ENCODE measurements at regions not wholly inside any gene's neighbourhood (a gene's known extent, or its start where the extent isn't known, plus 50 kb on each side); places are given as distances from the start of the nearest gene placed in this dataset.

DNA sequence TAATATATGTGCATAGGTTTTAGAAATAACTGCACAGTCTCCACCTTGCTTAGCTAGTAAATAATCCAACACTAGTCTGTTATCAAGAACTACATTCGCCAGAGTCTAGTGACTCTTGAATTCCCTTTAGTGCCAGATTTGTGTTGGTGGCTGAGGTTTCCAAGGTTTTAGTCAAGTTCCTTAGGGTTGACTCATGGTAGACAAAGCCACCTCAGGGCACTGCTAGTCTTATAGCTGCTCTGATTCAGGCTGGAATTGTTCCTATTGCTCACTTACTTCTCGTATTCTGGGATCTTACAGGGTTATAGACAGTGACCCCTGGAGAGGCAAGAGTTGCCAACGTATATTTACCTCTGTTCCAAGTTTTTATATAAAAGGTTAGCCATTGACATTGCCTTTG lies 1369.8 kb upstream of the CDH9 start:
- Histone ChIP-seq H3K27ac (replicated peaks) (no peak overlapping the region), H3K27me3 (ENCODE audit: insufficient read depth, poor library complexity, severe bottlenecking) (no peaks in the 10 kb centered on the region), H3K4me3 (replicated peaks; ENCODE audit: insufficient read depth, low read length) (no peak overlapping the region)
- TF ChIP-seq GABPA (IDR thresholded peaks at IDR 0.05; ENCODE audit: low read depth) (no peak), POLR2AphosphoS5 (IDR thresholded peaks at IDR 0.05; ENCODE audit: low read depth) (no peak), SPI1 (IDR thresholded peaks at IDR 0.05; ENCODE audit: borderline replicate concordance, low read depth) (no peak)
- TF ChIP-seq, protein P1, sequence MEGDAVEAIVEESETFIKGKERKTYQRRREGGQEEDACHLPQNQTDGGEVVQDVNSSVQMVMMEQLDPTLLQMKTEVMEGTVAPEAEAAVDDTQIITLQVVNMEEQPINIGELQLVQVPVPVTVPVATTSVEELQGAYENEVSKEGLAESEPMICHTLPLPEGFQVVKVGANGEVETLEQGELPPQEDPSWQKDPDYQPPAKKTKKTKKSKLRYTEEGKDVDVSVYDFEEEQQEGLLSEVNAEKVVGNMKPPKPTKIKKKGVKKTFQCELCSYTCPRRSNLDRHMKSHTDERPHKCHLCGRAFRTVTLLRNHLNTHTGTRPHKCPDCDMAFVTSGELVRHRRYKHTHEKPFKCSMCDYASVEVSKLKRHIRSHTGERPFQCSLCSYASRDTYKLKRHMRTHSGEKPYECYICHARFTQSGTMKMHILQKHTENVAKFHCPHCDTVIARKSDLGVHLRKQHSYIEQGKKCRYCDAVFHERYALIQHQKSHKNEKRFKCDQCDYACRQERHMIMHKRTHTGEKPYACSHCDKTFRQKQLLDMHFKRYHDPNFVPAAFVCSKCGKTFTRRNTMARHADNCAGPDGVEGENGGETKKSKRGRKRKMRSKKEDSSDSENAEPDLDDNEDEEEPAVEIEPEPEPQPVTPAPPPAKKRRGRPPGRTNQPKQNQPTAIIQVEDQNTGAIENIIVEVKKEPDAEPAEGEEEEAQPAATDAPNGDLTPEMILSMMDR (IDR thresholded peaks at IDR 0.05; ENCODE audit: insufficient read depth, low read length), result no peak
- TF ChIP-seq, protein P2, sequence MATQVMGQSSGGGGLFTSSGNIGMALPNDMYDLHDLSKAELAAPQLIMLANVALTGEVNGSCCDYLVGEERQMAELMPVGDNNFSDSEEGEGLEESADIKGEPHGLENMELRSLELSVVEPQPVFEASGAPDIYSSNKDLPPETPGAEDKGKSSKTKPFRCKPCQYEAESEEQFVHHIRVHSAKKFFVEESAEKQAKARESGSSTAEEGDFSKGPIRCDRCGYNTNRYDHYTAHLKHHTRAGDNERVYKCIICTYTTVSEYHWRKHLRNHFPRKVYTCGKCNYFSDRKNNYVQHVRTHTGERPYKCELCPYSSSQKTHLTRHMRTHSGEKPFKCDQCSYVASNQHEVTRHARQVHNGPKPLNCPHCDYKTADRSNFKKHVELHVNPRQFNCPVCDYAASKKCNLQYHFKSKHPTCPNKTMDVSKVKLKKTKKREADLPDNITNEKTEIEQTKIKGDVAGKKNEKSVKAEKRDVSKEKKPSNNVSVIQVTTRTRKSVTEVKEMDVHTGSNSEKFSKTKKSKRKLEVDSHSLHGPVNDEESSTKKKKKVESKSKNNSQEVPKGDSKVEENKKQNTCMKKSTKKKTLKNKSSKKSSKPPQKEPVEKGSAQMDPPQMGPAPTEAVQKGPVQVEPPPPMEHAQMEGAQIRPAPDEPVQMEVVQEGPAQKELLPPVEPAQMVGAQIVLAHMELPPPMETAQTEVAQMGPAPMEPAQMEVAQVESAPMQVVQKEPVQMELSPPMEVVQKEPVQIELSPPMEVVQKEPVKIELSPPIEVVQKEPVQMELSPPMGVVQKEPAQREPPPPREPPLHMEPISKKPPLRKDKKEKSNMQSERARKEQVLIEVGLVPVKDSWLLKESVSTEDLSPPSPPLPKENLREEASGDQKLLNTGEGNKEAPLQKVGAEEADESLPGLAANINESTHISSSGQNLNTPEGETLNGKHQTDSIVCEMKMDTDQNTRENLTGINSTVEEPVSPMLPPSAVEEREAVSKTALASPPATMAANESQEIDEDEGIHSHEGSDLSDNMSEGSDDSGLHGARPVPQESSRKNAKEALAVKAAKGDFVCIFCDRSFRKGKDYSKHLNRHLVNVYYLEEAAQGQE (IDR thresholded peaks at IDR 0.05; ENCODE audit: insufficient replicate concordance, low read depth), result no peak
- no peak for DNase-seq (ENCODE audit: low read depth in 1 of 2, low spot score in 1 of 2)

DNA sequence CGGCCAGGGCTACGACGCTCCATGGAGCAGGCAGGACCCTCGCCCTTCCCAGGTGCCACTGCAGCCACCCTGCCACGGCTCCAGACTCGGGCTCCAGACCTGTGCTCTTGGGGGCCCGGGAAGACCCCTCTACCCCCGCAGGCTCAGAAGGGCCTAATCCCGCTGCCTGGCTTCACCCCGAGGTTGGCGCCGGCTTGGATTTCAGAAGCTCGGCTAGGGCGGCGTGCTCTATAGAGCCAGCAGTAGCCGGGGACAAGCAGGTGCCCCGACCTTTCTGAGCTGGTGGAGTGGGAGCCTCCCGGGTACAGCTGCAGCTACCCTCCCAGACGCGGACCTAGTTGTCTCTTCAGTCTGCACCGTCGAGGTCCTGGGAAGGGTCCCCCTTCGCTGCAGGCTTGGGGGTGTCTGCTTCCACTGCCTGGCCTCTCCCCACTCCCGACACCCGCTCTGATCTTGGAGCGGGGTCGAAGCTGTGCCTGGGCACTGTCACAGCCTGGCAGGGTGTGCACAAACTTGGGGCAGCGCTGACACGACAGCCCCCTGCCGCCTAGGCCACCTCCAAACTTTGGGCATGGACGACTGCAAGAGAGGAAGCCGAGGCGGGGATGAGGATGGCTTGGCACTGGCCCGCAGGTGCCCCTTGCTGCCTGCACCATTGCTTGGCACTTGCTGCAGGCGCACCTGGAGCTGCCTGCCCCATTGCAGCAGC lies 1366.1 kb upstream of the CDH9 start:
- DNase-seq (ENCODE audit: low read depth in 1 of 2, low spot score in 1 of 2), result no peak
- Histone ChIP-seq H3K27ac (replicated peaks) (no peak overlapping the region), H3K4me3 (replicated peaks; ENCODE audit: insufficient read depth, low read length) (no peak overlapping the region), H3K27me3 (ENCODE audit: insufficient read depth, poor library complexity, severe bottlenecking) (no peaks in the 10 kb centered on the region)
- TF ChIP-seq GABPA (IDR thresholded peaks at IDR 0.05; ENCODE audit: low read depth) (no peak), SPI1 (IDR thresholded peaks at IDR 0.05; ENCODE audit: borderline replicate concordance, low read depth) (no peak), POLR2AphosphoS5 (IDR thresholded peaks at IDR 0.05; ENCODE audit: low read depth) (no peak)
- TF ChIP-seq, protein P1 (IDR thresholded peaks at IDR 0.05; ENCODE audit: insufficient read depth, low read length), result no peak
- TF ChIP-seq, protein P2 (IDR thresholded peaks at IDR 0.05; ENCODE audit: insufficient replicate concordance, low read depth), result no peak

DNA sequence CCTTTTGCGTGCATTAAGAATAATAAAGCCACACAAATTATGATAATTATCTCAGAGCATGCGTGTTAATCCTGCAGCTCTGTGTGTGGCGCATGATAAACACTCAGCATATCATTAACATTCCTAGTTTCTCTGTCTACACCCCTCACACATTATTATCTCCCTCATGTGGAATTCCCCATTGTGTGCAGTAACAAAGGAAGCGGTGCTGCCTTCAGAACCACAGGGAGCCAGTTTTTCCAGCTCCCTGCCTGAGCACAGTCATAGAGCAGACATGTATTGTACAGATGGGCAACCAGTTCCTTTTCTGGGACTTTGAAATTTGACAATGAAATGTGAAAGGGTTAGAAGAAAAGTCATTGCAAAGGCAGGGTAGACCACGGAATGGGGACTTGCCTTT lies 1365.5 kb upstream of the CDH9 start:
- TF ChIP-seq POLR2AphosphoS5 (IDR thresholded peaks at IDR 0.05; ENCODE audit: low read depth), result no peak
- TF ChIP-seq, protein P2 (IDR thresholded peaks at IDR 0.05; ENCODE audit: insufficient replicate concordance, low read depth), result no peak
- no peak for TF ChIP-seq GABPA (IDR thresholded peaks at IDR 0.05; ENCODE audit: low read depth)
- TF ChIP-seq, protein P1 (IDR thresholded peaks at IDR 0.05; ENCODE audit: insufficient read depth, low read length), result no peak
- DNase-seq (ENCODE audit: low read depth in 1 of 2, low spot score in 1 of 2), result no peak
- H3K4me3 ChIP-seq (replicated peaks; ENCODE audit: insufficient read depth, low read length), result no peak overlapping the region
- no peak overlapping the region for H3K27ac ChIP-seq (replicated peaks)
- H3K27me3 ChIP-seq (ENCODE audit: insufficient read depth, poor library complexity, severe bottlenecking), result no peaks in the 10 kb centered on the region

Measured in HL-60 (cell line).